Calu3 (cell line): ENCODE measurements at regions not wholly inside any gene's neighbourhood (a gene's known extent, or its start where the extent isn't known, plus 50 kb on each side); places are given as distances from the start of the nearest gene placed in this dataset.

ENCODE experiments used
- BruUV-seq: library from RNA; stranded (reverse); fragments of 400-500 nt; replicated peaks from 2 replicates; lab custom pipeline; 2021; lab: Mats Ljungman, UMichigan
- CTCF ChIA-PET: fragments of 300-600 bp; sonication (Branson Sonifier 250); formaldehyde crosslinking; loops from one replicate; lab custom pipeline; 2022; ENCODE audit warnings: antibody characterized with exemption; lab: Charles Lee
- DNase-seq: peaks from one replicate; pipeline ENCODE4 v3.0.0; 2022
- H3K27ac Mint-ChIP-seq: one replicate; pipeline ENCODE4 v1.8.0; 2022; ENCODE audit warnings: mixed read lengths; ENCODE audit not compliant: unreplicated experiment
- H3K27me3 Mint-ChIP-seq: one replicate; pipeline ENCODE4 v1.8.0; 2022; ENCODE audit warnings: mixed read lengths; ENCODE audit not compliant: unreplicated experiment
- H3K36me3 Mint-ChIP-seq: one replicate; pipeline ENCODE4 v1.8.0; 2022; ENCODE audit warnings: mild to moderate bottlenecking, moderate library complexity, mixed read lengths; ENCODE audit not compliant: insufficient read depth, unreplicated experiment
- H3K4me1 Mint-ChIP-seq: one replicate; pipeline ENCODE4 v1.8.0; 2022; ENCODE audit warnings: mild to moderate bottlenecking, low read depth, mixed read lengths; ENCODE audit not compliant: unreplicated experiment
- H3K4me3 Mint-ChIP-seq: one replicate; pipeline ENCODE4 v1.8.0; 2022; ENCODE audit warnings: mild to moderate bottlenecking, low read depth, moderate library complexity, mixed read lengths; ENCODE audit not compliant: unreplicated experiment
- H3K9me3 Mint-ChIP-seq: one replicate; pipeline ENCODE4 v1.8.0; 2022; ENCODE audit warnings: low read depth, mixed read lengths; ENCODE audit not compliant: unreplicated experiment
- CTCF ChIP-seq: fragments of 200-600 bp; IDR thresholded peaks from one replicate; pipeline ENCODE4 v1.8.0; 2022; ENCODE audit warnings: antibody characterized with exemption; ENCODE audit not compliant: unreplicated experiment
- intact Hi-C: fragments of 100-400 bp; cut with micrococcal nuclease; formaldehyde crosslinking; loops from one replicate; pipeline ENCODE4 v1.10.0; 2022; ENCODE audit not compliant: unreplicated experiment

GRCh38 chr18:66428795-66429194, 175.1 kb downstream of the CDH19 start:
- CTCF ChIA-PET = no interaction called here
- no TSS peak for BruUV-seq

GRCh38 chr18:66419400-66419799, 184.5 kb downstream of the CDH19 start:
- CTCF ChIA-PET = no interaction called here
- no peak for TF ChIP-seq CTCF
- Mint-ChIP-seq H3K27me3 (no peaks in the 10 kb centered on the region), H3K4me1 (no peaks in the 10 kb centered on the region), H3K36me3 (no peaks in the 10 kb centered on the region), H3K4me3 (no peak overlapping the region), H3K9me3 (no peaks in the 10 kb centered on the region), H3K27ac (no peak overlapping the region)
- no TSS peak for BruUV-seq
- intact Hi-C loops = no loop called here
- DNase-seq = no peak

More at GRCh38 chr18:66428795-66429194, 175.1 kb downstream of the CDH19 start:
- H3K9me3 Mint-ChIP-seq = no peaks in the 10 kb centered on the region
- H3K36me3 Mint-ChIP-seq = no peaks in the 10 kb centered on the region
- H3K27me3 Mint-ChIP-seq = no peaks in the 10 kb centered on the region
- no peak for DNase-seq
- H3K4me3 Mint-ChIP-seq = no peak overlapping the region
- no peaks in the 10 kb centered on the region for H3K4me1 Mint-ChIP-seq
- H3K27ac Mint-ChIP-seq = no peak overlapping the region
- TF ChIP-seq CTCF = no peak
- intact Hi-C loops = no loop called here

GRCh38 chr18:66410692-66411091, 193.2 kb downstream of the CDH19 start:
- BruUV-seq = no TSS peak
- Mint-ChIP-seq H3K27me3 (no peaks in the 10 kb centered on the region), H3K4me1 (no peaks in the 10 kb centered on the region), H3K4me3 (no peak overlapping the region), H3K9me3 (no peaks in the 10 kb centered on the region), H3K27ac (no peak overlapping the region), H3K36me3 (no peaks in the 10 kb centered on the region)
- DNase-seq = no peak
- no peak for TF ChIP-seq CTCF
- intact Hi-C loops = no loop called here
- CTCF ChIA-PET = no interaction called here

- no peak overlapping the region for H3K4me3 Mint-ChIP-seq
- no peak for DNase-seq
- H3K27ac Mint-ChIP-seq = no peak overlapping the region
- no peak for TF ChIP-seq CTCF
- H3K4me1 Mint-ChIP-seq = no peaks in the 10 kb centered on the region
- H3K36me3 Mint-ChIP-seq = no peaks in the 10 kb centered on the region
- no TSS peak for BruUV-seq
- intact Hi-C loops = no loop called here
- peaks cover 2% of the 10 kb centered on the region for H3K9me3 Mint-ChIP-seq
- CTCF ChIA-PET = no interaction called here
- H3K27me3 Mint-ChIP-seq = no peaks in the 10 kb centered on the region
Measured at GRCh38 chr18:66395671-66396218, 208.1 kb downstream of the CDH19 start.
